ENCODE measurements at regions not wholly inside any gene's neighbourhood (a gene's known extent, or its start where the extent isn't known, plus 50 kb on each side); places are given as distances from the start of the nearest gene placed in this dataset.

DNA sequence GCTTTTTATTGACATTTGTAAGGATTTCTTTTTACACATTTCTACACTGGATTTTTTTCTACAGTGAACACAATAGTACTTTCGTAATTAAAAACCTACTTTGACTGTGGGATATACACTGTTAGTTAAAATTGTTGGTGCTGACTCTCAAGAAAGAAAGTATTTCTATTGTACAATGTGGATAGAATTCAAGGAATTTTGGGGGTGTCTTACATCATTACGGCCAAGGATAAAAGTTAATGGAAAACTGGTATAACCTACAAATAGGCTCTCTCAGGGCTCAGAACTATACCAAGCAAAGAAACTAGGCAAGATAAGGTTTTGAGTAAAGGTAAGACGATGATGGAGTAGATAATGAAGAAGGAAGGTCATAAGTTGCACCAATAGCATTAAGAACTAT is 198.4 kb upstream of the PARD3B start:
- DNase-seq (ENCODE audit: low spot score) (no peak), ATAC-seq (no peak)
- no peak overlapping the region for H3K4me2 ChIP-seq
- Mint-ChIP-seq H3K4me1 (peaks cover 5% of the 10 kb centered on the region; the same call in 1 of the 3 replicates), H3K27me3 (ENCODE audit: insufficient read depth, low read depth, poor library complexity) (no peaks in the 10 kb centered on the region), H3K9me3 (no peaks in the 10 kb centered on the region), H3K27ac (no peak overlapping the region), H3K4me3 (no peak overlapping the region), H3K36me3 (ENCODE audit: low read depth) (no peaks in the 10 kb centered on the region)
- no peaks in the 10 kb centered on the region for H3K9me2 ChIP-seq (ENCODE audit: insufficient read depth)
- no peaks in the 10 kb centered on the region for H4K20me1 ChIP-seq (replicated peaks; ENCODE audit: insufficient read depth)
- H3K4me3 ChIP-seq, result no peak overlapping the region
- no peaks in the 10 kb centered on the region for H3K79me2 ChIP-seq (replicated peaks; ENCODE audit: insufficient read depth)
- no peaks in the 10 kb centered on the region for H3K36me3 ChIP-seq (ENCODE audit: insufficient read depth)
- TF ChIP-seq EZH2phosphoT487 (IDR thresholded peaks at IDR 0.05; ENCODE audit: unreplicated experiment) (no peak), ZNF331 (CRISPR knock-in tag; IDR thresholded peaks at IDR 0.05; ENCODE audit: low read depth) (no peak)
- TF ChIP-seq, protein P1, sequence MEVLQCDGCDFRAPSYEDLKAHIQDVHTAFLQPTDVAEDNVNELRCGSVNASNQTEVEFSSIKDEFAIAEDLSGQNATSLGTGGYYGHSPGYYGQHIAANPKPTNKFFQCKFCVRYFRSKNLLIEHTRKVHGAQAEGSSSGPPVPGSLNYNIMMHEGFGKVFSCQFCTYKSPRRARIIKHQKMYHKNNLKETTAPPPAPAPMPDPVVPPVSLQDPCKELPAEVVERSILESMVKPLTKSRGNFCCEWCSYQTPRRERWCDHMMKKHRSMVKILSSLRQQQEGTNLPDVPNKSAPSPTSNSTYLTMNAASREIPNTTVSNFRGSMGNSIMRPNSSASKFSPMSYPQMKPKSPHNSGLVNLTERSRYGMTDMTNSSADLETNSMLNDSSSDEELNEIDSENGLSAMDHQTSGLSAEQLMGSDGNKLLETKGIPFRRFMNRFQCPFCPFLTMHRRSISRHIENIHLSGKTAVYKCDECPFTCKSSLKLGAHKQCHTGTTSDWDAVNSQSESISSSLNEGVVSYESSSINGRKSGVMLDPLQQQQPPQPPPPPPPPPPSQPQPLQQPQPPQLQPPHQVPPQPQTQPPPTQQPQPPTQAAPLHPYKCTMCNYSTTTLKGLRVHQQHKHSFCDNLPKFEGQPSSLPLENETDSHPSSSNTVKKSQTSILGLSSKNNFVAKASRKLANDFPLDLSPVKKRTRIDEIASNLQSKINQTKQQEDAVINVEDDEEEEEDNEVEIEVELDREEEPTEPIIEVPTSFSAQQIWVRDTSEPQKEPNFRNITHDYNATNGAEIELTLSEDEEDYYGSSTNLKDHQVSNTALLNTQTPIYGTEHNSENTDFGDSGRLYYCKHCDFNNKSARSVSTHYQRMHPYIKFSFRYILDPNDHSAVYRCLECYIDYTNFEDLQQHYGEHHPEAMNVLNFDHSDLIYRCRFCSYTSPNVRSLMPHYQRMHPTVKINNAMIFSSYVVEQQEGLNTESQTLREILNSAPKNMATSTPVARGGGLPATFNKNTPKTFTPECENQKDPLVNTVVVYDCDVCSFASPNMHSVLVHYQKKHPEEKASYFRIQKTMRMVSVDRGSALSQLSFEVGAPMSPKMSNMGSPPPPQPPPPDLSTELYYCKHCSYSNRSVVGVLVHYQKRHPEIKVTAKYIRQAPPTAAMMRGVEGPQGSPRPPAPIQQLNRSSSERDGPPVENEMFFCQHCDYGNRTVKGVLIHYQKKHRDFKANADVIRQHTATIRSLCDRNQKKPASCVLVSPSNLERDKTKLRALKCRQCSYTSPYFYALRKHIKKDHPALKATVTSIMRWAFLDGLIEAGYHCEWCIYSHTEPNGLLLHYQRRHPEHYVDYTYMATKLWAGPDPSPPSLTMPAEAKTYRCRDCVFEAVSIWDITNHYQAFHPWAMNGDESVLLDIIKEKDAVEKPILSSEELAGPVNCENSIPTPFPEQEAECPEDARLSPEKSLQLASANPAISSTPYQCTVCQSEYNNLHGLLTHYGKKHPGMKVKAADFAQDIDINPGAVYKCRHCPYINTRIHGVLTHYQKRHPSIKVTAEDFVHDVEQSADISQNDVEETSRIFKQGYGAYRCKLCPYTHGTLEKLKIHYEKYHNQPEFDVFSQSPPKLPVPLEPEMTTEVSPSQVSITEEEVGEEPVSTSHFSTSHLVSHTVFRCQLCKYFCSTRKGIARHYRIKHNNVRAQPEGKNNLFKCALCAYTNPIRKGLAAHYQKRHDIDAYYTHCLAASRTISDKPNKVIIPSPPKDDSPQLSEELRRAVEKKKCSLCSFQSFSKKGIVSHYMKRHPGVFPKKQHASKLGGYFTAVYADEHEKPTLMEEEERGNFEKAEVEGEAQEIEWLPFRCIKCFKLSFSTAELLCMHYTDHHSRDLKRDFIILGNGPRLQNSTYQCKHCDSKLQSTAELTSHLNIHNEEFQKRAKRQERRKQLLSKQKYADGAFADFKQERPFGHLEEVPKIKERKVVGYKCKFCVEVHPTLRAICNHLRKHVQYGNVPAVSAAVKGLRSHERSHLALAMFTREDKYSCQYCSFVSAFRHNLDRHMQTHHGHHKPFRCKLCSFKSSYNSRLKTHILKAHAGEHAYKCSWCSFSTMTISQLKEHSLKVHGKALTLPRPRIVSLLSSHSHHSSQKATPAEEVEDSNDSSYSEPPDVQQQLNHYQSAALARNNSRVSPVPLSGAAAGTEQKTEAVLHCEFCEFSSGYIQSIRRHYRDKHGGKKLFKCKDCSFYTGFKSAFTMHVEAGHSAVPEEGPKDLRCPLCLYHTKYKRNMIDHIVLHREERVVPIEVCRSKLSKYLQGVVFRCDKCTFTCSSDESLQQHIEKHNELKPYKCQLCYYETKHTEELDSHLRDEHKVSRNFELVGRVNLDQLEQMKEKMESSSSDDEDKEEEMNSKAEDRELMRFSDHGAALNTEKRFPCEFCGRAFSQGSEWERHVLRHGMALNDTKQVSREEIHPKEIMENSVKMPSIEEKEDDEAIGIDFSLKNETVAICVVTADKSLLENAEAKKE (CRISPR knock-in tag; IDR thresholded peaks at IDR 0.05), result no peak
- no peak overlapping the region for H2AFZ ChIP-seq
- no peaks in the 10 kb centered on the region for H3F3A ChIP-seq (replicated peaks; ENCODE audit: low read depth)
- H3K27me3 ChIP-seq (ENCODE audit: insufficient read depth), result no peaks in the 10 kb centered on the region
- no peaks in the 10 kb centered on the region for H3K4me1 ChIP-seq (ENCODE audit: insufficient read depth)
- H3K27ac ChIP-seq (ENCODE audit: low read depth), result no peak overlapping the region

DNA sequence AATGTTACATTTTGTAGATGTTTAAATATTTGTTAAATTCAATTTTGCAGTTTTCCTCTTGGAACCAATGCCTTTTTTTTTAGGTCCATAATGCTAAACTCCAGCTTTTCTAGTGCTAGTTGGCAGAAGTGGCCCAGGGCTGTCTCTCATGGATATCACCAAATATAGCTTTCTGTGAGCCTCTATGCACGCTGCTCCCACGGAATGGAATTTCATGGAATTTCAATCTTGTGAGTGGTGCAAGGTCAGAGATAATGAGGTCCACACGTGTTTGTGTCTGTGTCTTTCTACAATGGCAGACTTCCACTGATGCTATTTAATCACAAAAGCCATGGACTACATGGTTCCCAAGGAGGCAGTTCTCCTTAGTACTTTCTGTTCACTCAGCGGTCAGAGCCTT is 191.5 kb upstream of the PARD3B start:
- Mint-ChIP-seq H3K9me3 (no peaks in the 10 kb centered on the region), H3K27ac (no peak overlapping the region), H3K27me3 (ENCODE audit: insufficient read depth, low read depth, poor library complexity) (no peaks in the 10 kb centered on the region), H3K4me1 (no peaks in the 10 kb centered on the region; the same call in 1 of the 3 replicates), H3K4me3 (no peak overlapping the region), H3K36me3 (ENCODE audit: low read depth) (no peaks in the 10 kb centered on the region)
- ATAC-seq, result no peak
- no peak for TF ChIP-seq EZH2phosphoT487 (IDR thresholded peaks at IDR 0.05; ENCODE audit: unreplicated experiment)
- TF ChIP-seq EZH2 (IDR thresholded peaks at IDR 0.05; ENCODE audit: low read depth, unreplicated experiment), result no peak
- no peak for TF ChIP-seq CTCF (conservative IDR thresholded peaks at IDR 0.05; ENCODE audit: low read depth in 2 of 2)
- no peak for TF ChIP-seq ZNF114 (CRISPR knock-in tag; IDR thresholded peaks at IDR 0.05)
- no peak for TF ChIP-seq POLR2AphosphoS5 (IDR thresholded peaks at IDR 0.05; ENCODE audit: low read depth)
- no peak for TF ChIP-seq ETS1 (IDR thresholded peaks at IDR 0.05)
- TF ChIP-seq STAT1 (IDR thresholded peaks at IDR 0.05; ENCODE audit: unreplicated experiment), result no peak
- no peak for TF ChIP-seq REST (IDR thresholded peaks at IDR 0.05; ENCODE audit: unreplicated experiment)
- H3K4me2 ChIP-seq, result no peak overlapping the region
- no peaks in the 10 kb centered on the region for H3K27me3 ChIP-seq (ENCODE audit: insufficient read depth)
- no peaks in the 10 kb centered on the region for H3K4me1 ChIP-seq (ENCODE audit: insufficient read depth)
- DNase-seq (ENCODE audit: low spot score), result no peak
- H4K20me1 ChIP-seq (replicated peaks; ENCODE audit: insufficient read depth), result no peaks in the 10 kb centered on the region
- no peaks in the 10 kb centered on the region for H3F3A ChIP-seq (replicated peaks; ENCODE audit: low read depth)
- H3K4me3 ChIP-seq, result no peak overlapping the region
- H3K27ac ChIP-seq (ENCODE audit: low read depth), result no peak overlapping the region
- no peaks in the 10 kb centered on the region for H3K79me2 ChIP-seq (replicated peaks; ENCODE audit: insufficient read depth)
- H3K36me3 ChIP-seq (ENCODE audit: insufficient read depth), result no peaks in the 10 kb centered on the region
- no peaks in the 10 kb centered on the region for H3K9me2 ChIP-seq (ENCODE audit: insufficient read depth)
- no peak overlapping the region for H2AFZ ChIP-seq

Data from GM23338 (cell line).